ENCODE measurements at regions not wholly inside any gene's neighbourhood (a gene's known extent, or its start where the extent isn't known, plus 50 kb on each side); places are given as distances from the start of the nearest gene placed in this dataset.
"Not testable (repeated sequence)": the region's sequence is repeated elsewhere in the genome, so short reads cannot be mapped to it uniquely, and the experiment has no call there.

DNA sequence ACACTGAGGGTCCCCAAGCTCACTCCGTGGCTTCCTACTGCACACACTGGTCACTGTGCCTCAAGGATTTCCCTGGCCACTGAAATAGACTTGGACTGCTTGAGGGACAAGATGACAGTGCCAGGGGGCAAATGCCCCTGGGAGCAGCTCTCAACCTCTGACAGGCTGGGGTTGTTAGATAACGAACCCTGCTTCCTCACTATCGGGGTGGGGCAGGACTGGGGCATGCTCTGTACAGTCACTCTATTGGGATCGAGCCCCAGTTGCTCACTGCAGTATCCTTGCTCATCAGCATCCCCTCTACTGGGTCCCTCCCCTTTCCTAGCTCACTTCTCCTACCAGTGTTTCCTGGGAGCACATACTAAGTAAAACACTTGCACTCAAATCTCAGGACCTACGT, 610.8 kb downstream of the NTRK3 start:
- Histone ChIP-seq H3K27me3 (ENCODE audit: insufficient read depth, poor library complexity, severe bottlenecking) (no peaks in the 10 kb centered on the region), H3K27ac (replicated peaks) (no peak overlapping the region), H3K4me3 (replicated peaks; ENCODE audit: insufficient read depth, low read length) (no peak overlapping the region)
- TF ChIP-seq, protein P1, sequence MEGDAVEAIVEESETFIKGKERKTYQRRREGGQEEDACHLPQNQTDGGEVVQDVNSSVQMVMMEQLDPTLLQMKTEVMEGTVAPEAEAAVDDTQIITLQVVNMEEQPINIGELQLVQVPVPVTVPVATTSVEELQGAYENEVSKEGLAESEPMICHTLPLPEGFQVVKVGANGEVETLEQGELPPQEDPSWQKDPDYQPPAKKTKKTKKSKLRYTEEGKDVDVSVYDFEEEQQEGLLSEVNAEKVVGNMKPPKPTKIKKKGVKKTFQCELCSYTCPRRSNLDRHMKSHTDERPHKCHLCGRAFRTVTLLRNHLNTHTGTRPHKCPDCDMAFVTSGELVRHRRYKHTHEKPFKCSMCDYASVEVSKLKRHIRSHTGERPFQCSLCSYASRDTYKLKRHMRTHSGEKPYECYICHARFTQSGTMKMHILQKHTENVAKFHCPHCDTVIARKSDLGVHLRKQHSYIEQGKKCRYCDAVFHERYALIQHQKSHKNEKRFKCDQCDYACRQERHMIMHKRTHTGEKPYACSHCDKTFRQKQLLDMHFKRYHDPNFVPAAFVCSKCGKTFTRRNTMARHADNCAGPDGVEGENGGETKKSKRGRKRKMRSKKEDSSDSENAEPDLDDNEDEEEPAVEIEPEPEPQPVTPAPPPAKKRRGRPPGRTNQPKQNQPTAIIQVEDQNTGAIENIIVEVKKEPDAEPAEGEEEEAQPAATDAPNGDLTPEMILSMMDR (IDR thresholded peaks at IDR 0.05; ENCODE audit: insufficient read depth, low read length): no peak
- TF ChIP-seq GABPA (IDR thresholded peaks at IDR 0.05; ENCODE audit: low read depth) (no peak), SPI1 (IDR thresholded peaks at IDR 0.05; ENCODE audit: borderline replicate concordance, low read depth) (no peak)
- TF ChIP-seq, protein P2, sequence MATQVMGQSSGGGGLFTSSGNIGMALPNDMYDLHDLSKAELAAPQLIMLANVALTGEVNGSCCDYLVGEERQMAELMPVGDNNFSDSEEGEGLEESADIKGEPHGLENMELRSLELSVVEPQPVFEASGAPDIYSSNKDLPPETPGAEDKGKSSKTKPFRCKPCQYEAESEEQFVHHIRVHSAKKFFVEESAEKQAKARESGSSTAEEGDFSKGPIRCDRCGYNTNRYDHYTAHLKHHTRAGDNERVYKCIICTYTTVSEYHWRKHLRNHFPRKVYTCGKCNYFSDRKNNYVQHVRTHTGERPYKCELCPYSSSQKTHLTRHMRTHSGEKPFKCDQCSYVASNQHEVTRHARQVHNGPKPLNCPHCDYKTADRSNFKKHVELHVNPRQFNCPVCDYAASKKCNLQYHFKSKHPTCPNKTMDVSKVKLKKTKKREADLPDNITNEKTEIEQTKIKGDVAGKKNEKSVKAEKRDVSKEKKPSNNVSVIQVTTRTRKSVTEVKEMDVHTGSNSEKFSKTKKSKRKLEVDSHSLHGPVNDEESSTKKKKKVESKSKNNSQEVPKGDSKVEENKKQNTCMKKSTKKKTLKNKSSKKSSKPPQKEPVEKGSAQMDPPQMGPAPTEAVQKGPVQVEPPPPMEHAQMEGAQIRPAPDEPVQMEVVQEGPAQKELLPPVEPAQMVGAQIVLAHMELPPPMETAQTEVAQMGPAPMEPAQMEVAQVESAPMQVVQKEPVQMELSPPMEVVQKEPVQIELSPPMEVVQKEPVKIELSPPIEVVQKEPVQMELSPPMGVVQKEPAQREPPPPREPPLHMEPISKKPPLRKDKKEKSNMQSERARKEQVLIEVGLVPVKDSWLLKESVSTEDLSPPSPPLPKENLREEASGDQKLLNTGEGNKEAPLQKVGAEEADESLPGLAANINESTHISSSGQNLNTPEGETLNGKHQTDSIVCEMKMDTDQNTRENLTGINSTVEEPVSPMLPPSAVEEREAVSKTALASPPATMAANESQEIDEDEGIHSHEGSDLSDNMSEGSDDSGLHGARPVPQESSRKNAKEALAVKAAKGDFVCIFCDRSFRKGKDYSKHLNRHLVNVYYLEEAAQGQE (IDR thresholded peaks at IDR 0.05; ENCODE audit: insufficient replicate concordance, low read depth): no peak
- no peak for DNase-seq (ENCODE audit: low read depth in 1 of 2, low spot score in 1 of 2)

DNA sequence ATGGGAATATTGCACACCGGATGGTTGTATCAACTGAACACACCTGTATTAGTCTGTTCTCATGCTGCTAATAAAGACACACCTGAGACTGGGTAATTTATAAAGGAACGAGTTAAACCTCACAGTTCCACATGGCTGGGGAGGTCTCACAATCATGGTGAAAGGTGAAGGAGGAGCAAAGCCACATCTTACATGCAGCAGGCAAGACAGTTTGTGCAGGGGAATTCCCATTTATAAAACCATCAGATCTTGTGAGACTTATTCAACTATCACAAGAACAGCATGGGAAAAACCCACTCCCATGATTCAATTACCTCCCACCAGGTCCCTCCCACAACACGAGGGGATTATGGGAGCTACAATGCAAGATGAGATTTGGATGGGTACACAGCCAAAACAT, 613.5 kb downstream of the NTRK3 start:
- DNase-seq (ENCODE audit: low read depth in 1 of 2, low spot score in 1 of 2); H3K27ac ChIP-seq (replicated peaks); H3K4me3 ChIP-seq (replicated peaks; ENCODE audit: insufficient read depth, low read length); H3K27me3 ChIP-seq (ENCODE audit: insufficient read depth, poor library complexity, severe bottlenecking): not testable (repeated sequence)

DNA sequence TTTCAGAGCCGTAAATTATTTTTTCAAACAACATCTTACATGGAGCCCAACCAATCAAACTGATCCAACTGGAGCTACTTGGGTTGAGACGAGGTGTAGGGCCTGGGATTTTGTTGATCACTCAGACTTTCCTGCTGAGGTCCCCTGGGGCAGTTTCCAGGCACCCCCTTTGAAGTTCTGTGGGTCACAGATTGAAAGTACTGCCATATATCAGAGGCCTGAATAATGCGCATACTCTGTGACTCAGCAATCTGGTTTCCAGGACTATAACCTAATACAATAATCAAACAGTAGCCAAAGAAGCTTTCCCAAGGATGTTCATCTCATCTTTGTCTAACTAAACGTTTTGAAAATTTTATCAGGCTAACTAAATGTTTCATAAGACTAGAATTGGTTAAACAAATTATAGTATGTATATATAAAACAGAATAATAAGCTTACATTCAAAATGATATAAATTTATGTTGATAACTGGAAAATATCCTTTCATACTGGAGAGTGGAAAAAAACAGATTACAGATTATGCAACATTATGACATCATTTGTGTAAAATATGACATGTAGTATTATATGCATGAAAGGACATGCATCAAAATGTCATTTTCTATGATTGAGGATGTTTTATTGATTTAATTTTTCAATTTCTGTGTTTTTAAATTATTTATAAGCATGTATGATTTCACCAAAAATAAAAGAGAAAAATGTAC, 617.1 kb downstream of the NTRK3 start:
- Histone ChIP-seq H3K27ac (replicated peaks) (no peak overlapping the region), H3K4me3 (replicated peaks; ENCODE audit: insufficient read depth, low read length) (no peak overlapping the region), H3K27me3 (ENCODE audit: insufficient read depth, poor library complexity, severe bottlenecking) (no peaks in the 10 kb centered on the region)
- TF ChIP-seq GABPA (IDR thresholded peaks at IDR 0.05; ENCODE audit: low read depth): no peak
- no peak for TF ChIP-seq POLR2AphosphoS5 (IDR thresholded peaks at IDR 0.05; ENCODE audit: low read depth)
- TF ChIP-seq SPI1 (IDR thresholded peaks at IDR 0.05; ENCODE audit: borderline replicate concordance, low read depth): no peak
- TF ChIP-seq, protein P1 (IDR thresholded peaks at IDR 0.05; ENCODE audit: insufficient read depth, low read length): no peak
- TF ChIP-seq, protein P2 (IDR thresholded peaks at IDR 0.05; ENCODE audit: insufficient replicate concordance, low read depth): no peak
- no peak for DNase-seq (ENCODE audit: low read depth in 1 of 2, low spot score in 1 of 2)

DNA sequence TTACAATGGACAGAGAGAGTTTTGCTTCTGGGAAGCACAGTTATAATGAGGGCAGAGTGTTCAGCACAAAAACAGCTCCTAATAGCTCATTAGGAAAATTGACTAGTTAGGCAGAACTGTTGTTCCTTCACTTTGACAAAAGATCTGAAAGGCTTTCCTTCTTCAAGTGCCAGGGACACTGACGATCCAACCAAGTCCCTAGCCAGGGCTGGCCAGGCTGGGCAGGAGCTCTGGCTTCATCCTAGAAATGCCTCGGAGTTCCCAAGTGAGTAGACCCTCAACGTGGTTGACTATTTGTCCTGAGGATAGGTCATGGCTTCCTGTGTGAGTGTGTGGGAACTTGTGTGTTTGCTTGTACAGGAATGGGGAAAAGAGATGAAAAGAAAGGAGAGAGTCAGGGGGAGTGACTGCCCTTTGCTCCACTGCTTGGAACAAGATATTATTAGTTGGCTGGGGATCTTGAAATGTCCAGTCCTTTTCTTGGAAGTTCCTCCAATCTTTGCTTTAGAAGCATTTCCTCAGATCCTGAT, 617.9 kb downstream of the NTRK3 start:
- no peak for TF ChIP-seq POLR2AphosphoS5 (IDR thresholded peaks at IDR 0.05; ENCODE audit: low read depth)
- TF ChIP-seq, protein P1 (IDR thresholded peaks at IDR 0.05; ENCODE audit: insufficient read depth, low read length): no peak
- TF ChIP-seq, protein P2 (IDR thresholded peaks at IDR 0.05; ENCODE audit: insufficient replicate concordance, low read depth): no peak
- TF ChIP-seq GABPA (IDR thresholded peaks at IDR 0.05; ENCODE audit: low read depth): no peak
- no peak for TF ChIP-seq SPI1 (IDR thresholded peaks at IDR 0.05; ENCODE audit: borderline replicate concordance, low read depth)
- no peak for DNase-seq (ENCODE audit: low read depth in 1 of 2, low spot score in 1 of 2)
- no peak overlapping the region for H3K4me3 ChIP-seq (replicated peaks; ENCODE audit: insufficient read depth, low read length)
- no peaks in the 10 kb centered on the region for H3K27me3 ChIP-seq (ENCODE audit: insufficient read depth, poor library complexity, severe bottlenecking)
- no peak overlapping the region for H3K27ac ChIP-seq (replicated peaks)

Data from HL-60 (cell line).